ENCODE measurements at regions not wholly inside any gene's neighbourhood (a gene's known extent, or its start where the extent isn't known, plus 50 kb on each side); places are given as distances from the start of the nearest gene placed in this dataset.

DNA sequence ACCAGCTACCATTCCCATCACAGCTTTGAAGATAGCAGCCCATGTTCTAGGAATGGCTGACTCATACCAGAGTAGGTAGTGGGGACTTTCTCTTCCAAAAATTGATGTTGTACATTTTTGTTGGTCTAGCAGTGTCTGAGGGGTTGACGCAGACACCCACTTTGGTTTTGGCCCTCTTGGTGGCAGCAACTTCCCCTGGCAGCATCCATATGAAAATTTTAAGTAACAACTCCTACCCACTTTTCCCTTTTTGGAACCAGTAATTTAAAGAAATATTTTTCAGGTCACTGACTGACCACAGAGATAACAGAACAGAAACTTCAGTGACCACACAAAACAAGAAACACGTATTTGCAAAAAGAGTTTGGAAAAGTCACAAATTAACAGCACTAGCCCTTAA, 162.0 kb upstream of the TMCC3 start:
- H3K4me1 ChIP-seq (ENCODE audit: insufficient read depth, low read length): no peaks in the 10 kb centered on the region
- H4K20me1 ChIP-seq (ENCODE audit: insufficient read depth, low read length): no peaks in the 10 kb centered on the region
- no peak overlapping the region for H3K4me3 ChIP-seq (replicated peaks in 1 of 3; ENCODE audit: insufficient read depth in 1 of 3, low read depth in 2 of 3, low read length in 3 of 3)
- no peaks in the 10 kb centered on the region for H3K79me2 ChIP-seq (ENCODE audit: insufficient read depth, low read length)
- no peaks in the 10 kb centered on the region; a peak in 3 of 5 replicates for H3K27me3 ChIP-seq (ENCODE audit: control insufficient read depth in 1 of 2, insufficient read depth in 2 of 2, low read length in 2 of 2)
- ChIA-PET CTCF (ENCODE audit: low intra/inter-chr PET ratio, low total read pairs) (no interaction called here), POLR2A (no interaction called here)
- peaks cover 25% of the 10 kb centered on the region for H3K9me3 ChIP-seq (ENCODE audit: low read length)
- ATAC-seq (no peak), FAIRE-seq (no peak), DNase-seq (ENCODE audit: low spot score) (no peak)
- H3K9ac ChIP-seq (ENCODE audit: insufficient read depth, low read depth, low read length): no peak overlapping the region
- BruUV-seq (replicated peaks): no TSS peak
- H2AFZ ChIP-seq (ENCODE audit: low read length): no peak overlapping the region
- H3K27ac ChIP-seq (ENCODE audit: extremely low read length, insufficient read depth, low read length): no peak overlapping the region
- no peaks in the 10 kb centered on the region for H3K36me3 ChIP-seq (replicated peaks in 1 of 2; ENCODE audit: control insufficient read depth in 1 of 2, insufficient read depth in 2 of 2, low read length in 2 of 2)
- H3K4me2 ChIP-seq (ENCODE audit: low read depth, low read length): no peak overlapping the region
- TF ChIP-seq KAT2B (IDR thresholded peaks at IDR 0.05; ENCODE audit: borderline replicate concordance, low read depth, low read length) (no peak), SNAI1 (CRISPR knock-in tag; IDR thresholded peaks at IDR 0.05; ENCODE audit: borderline replicate concordance) (no peak), NR3C1 (CRISPR knock-in tag; IDR thresholded peaks at IDR 0.05) (no peak), ZNF460 (CRISPR knock-in tag; IDR thresholded peaks at IDR 0.05; ENCODE audit: borderline replicate concordance) (no peak), ZNF792 (CRISPR knock-in tag; IDR thresholded peaks at IDR 0.05) (no peak), ETV5 (CRISPR knock-in tag; IDR thresholded peaks at IDR 0.05; ENCODE audit: borderline replicate concordance) (no peak), HOXA7 (CRISPR knock-in tag; IDR thresholded peaks at IDR 0.05) (no peak), ZNF781 (CRISPR knock-in tag; IDR thresholded peaks at IDR 0.05; ENCODE audit: borderline replicate concordance, not compliant biosample characterization) (no peak), ZSCAN21 (CRISPR knock-in tag; IDR thresholded peaks at IDR 0.05; ENCODE audit: borderline replicate concordance) (no peak), CENPX (CRISPR knock-in tag; IDR thresholded peaks at IDR 0.05) (no peak), NFE2L2 (IDR thresholded peaks at IDR 0.05; ENCODE audit: low read length) (no peak), TAF1 (CRISPR knock-in tag; IDR thresholded peaks at IDR 0.05) (no peak)
- TF ChIP-seq, protein P1, sequence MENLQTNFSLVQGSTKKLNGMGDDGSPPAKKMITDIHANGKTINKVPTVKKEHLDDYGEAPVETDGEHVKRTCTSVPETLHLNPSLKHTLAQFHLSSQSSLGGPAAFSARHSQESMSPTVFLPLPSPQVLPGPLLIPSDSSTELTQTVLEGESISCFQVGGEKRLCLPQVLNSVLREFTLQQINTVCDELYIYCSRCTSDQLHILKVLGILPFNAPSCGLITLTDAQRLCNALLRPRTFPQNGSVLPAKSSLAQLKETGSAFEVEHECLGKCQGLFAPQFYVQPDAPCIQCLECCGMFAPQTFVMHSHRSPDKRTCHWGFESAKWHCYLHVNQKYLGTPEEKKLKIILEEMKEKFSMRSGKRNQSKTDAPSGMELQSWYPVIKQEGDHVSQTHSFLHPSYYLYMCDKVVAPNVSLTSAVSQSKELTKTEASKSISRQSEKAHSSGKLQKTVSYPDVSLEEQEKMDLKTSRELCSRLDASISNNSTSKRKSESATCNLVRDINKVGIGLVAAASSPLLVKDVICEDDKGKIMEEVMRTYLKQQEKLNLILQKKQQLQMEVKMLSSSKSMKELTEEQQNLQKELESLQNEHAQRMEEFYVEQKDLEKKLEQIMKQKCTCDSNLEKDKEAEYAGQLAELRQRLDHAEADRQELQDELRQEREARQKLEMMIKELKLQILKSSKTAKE (CRISPR knock-in tag; IDR thresholded peaks at IDR 0.05; ENCODE audit: borderline replicate concordance): no peak
- TF ChIP-seq, protein P2, sequence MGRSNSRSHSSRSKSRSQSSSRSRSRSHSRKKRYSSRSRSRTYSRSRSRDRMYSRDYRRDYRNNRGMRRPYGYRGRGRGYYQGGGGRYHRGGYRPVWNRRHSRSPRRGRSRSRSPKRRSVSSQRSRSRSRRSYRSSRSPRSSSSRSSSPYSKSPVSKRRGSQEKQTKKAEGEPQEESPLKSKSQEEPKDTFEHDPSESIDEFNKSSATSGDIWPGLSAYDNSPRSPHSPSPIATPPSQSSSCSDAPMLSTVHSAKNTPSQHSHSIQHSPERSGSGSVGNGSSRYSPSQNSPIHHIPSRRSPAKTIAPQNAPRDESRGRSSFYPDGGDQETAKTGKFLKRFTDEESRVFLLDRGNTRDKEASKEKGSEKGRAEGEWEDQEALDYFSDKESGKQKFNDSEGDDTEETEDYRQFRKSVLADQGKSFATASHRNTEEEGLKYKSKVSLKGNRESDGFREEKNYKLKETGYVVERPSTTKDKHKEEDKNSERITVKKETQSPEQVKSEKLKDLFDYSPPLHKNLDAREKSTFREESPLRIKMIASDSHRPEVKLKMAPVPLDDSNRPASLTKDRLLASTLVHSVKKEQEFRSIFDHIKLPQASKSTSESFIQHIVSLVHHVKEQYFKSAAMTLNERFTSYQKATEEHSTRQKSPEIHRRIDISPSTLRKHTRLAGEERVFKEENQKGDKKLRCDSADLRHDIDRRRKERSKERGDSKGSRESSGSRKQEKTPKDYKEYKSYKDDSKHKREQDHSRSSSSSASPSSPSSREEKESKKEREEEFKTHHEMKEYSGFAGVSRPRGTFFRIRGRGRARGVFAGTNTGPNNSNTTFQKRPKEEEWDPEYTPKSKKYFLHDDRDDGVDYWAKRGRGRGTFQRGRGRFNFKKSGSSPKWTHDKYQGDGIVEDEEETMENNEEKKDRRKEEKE (IDR thresholded peaks at IDR 0.05): no peak
- TF ChIP-seq, protein P3, sequence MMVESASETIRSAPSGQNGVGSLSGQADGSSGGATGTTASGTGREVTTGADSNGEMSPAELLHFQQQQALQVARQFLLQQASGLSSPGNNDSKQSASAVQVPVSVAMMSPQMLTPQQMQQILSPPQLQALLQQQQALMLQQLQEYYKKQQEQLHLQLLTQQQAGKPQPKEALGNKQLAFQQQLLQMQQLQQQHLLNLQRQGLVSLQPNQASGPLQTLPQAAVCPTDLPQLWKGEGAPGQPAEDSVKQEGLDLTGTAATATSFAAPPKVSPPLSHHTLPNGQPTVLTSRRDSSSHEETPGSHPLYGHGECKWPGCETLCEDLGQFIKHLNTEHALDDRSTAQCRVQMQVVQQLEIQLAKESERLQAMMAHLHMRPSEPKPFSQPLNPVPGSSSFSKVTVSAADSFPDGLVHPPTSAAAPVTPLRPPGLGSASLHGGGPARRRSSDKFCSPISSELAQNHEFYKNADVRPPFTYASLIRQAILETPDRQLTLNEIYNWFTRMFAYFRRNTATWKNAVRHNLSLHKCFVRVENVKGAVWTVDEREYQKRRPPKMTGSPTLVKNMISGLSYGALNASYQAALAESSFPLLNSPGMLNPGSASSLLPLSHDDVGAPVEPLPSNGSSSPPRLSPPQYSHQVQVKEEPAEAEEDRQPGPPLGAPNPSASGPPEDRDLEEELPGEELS (CRISPR knock-in tag; IDR thresholded peaks at IDR 0.05): no peak
- TF ChIP-seq, protein P4, sequence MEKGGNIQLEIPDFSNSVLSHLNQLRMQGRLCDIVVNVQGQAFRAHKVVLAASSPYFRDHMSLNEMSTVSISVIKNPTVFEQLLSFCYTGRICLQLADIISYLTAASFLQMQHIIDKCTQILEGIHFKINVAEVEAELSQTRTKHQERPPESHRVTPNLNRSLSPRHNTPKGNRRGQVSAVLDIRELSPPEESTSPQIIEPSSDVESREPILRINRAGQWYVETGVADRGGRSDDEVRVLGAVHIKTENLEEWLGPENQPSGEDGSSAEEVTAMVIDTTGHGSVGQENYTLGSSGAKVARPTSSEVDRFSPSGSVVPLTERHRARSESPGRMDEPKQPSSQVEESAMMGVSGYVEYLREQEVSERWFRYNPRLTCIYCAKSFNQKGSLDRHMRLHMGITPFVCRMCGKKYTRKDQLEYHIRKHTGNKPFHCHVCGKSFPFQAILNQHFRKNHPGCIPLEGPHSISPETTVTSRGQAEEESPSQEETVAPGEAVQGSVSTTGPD (CRISPR knock-in tag; IDR thresholded peaks at IDR 0.05): no peak
- intact Hi-C loops (cut with micrococcal nuclease; ENCODE audit: unreplicated experiment): no loop called here
- 13% methylated on average over 2 of the region's 2 CpGs for WGBS (ENCODE audit: low lambda C conversion rate)
- in situ Hi-C loops (cut with HindIII; ENCODE audit: extremely low pct_ligation_motif_present, low pct_unique_long_range_greater_than_20kb): no loop called here
